OCI-LY1 (cell line): ENCODE measurements at regions not wholly inside any gene's neighbourhood (a gene's known extent, or its start where the extent isn't known, plus 50 kb on each side); places are given as distances from the start of the nearest gene placed in this dataset.

Experiments used
- H2AFZ ChIP-seq: fragments of 200-600 bp; sonication (generic), shearing (Covaris generic); 2 replicates; pipeline ENCODE4 v1.6.0; 2014; ENCODE audit warnings: antibody characterized with exemption, mild to moderate bottlenecking, low read length
- H3F3A ChIP-seq: fragments of 200-600 bp; sonication (generic), shearing (Covaris generic); 2 replicates; pipeline ENCODE4 v1.6.0; 2014; ENCODE audit warnings: mild to moderate bottlenecking, antibody characterized with exemption, low read length, moderate library complexity; ENCODE audit not compliant: insufficient read depth
- H3K27ac ChIP-seq: fragments of 200-600 bp; sonication (generic); 2 replicates; pipeline ENCODE4 v1.5.1; 2014; ENCODE audit warnings: low read length, mixed run types, mild to moderate bottlenecking, low read depth; ENCODE audit not compliant: poor library complexity, severe bottlenecking
- H3K27me3 ChIP-seq: fragments of 200-600 bp; sonication (generic); 2 replicates; pipeline ENCODE4 v1.6.0; 2014; ENCODE audit warnings: antibody characterized with exemption, mild to moderate bottlenecking, low read length, moderate library complexity; ENCODE audit not compliant: insufficient read depth
- H3K36me3 ChIP-seq: fragments of 200-600 bp; sonication (generic); 2 replicates; pipeline ENCODE4 v1.6.1; 2014; ENCODE audit warnings: mild to moderate bottlenecking, antibody characterized with exemption, low read length, moderate library complexity, mixed read lengths; ENCODE audit not compliant: insufficient read depth
- H3K4me1 ChIP-seq: fragments of 200-600 bp; sonication (generic); 2 replicates; pipeline ENCODE4 v1.5.1; 2014; ENCODE audit warnings: mild to moderate bottlenecking, low read length, moderate library complexity; ENCODE audit not compliant: insufficient read depth, severe bottlenecking
- H3K4me2 ChIP-seq: fragments of 200-600 bp; sonication (generic), shearing (Covaris generic); 2 replicates; pipeline ENCODE4 v1.6.1; 2014; ENCODE audit warnings: low read length
- H3K4me3 ChIP-seq: fragments of 200-600 bp; sonication (generic); 2 replicates; pipeline ENCODE4 v1.5.1; 2014; ENCODE audit warnings: low read length, low read depth, mild to moderate bottlenecking, mixed read lengths; ENCODE audit not compliant: poor library complexity, severe bottlenecking
- H3K79me2 ChIP-seq: fragments of 200-600 bp; shearing (Covaris generic); 2 replicates; pipeline ENCODE4 v1.6.1; 2016; ENCODE audit warnings: mixed run types, low read length, mixed read lengths; ENCODE audit not compliant: insufficient read depth
- H3K9ac ChIP-seq: fragments of 200-600 bp; sonication (generic), shearing (Covaris generic); 2 replicates; pipeline ENCODE4 v1.6.1; 2014; ENCODE audit warnings: mild to moderate bottlenecking, low read length, mixed read lengths
- H3K9me2 ChIP-seq: fragments of 200-600 bp; sonication (generic), shearing (Covaris generic); 2 replicates; pipeline ENCODE4 v1.6.1; 2014; ENCODE audit warnings: low read depth, mild to moderate bottlenecking, low read length, mixed read lengths
- H3K9me3 ChIP-seq: fragments of 200-600 bp; shearing (Covaris generic); 2 replicates; pipeline ENCODE4 v1.6.1; 2014; ENCODE audit warnings: low read length, mixed read lengths
- H4K20me1 ChIP-seq: fragments of 200-600 bp; sonication (generic), shearing (Covaris generic); 2 replicates; pipeline ENCODE4 v1.6.0; 2016; ENCODE audit warnings: mild to moderate bottlenecking, low read length; ENCODE audit not compliant: insufficient read depth
- CTCF ChIP-seq: fragments of 200-600 bp; sonication (generic), shearing (Covaris generic); IDR thresholded peaks from 2 replicates; pipeline ENCODE4 v1.5.1; 2017; ENCODE audit warnings: mild to moderate bottlenecking, antibody characterized with exemption, low read length, moderate library complexity, mixed read lengths
- EZH2 ChIP-seq: fragments of 200-600 bp; sonication (generic), shearing (Covaris generic); IDR thresholded peaks from 2 replicates; pipeline ENCODE4 v1.8.0; 2017; ENCODE audit warnings: borderline replicate concordance, mixed run types, mild to moderate bottlenecking, antibody characterized with exemption, low read length, moderate library complexity, mixed read lengths

DNA sequence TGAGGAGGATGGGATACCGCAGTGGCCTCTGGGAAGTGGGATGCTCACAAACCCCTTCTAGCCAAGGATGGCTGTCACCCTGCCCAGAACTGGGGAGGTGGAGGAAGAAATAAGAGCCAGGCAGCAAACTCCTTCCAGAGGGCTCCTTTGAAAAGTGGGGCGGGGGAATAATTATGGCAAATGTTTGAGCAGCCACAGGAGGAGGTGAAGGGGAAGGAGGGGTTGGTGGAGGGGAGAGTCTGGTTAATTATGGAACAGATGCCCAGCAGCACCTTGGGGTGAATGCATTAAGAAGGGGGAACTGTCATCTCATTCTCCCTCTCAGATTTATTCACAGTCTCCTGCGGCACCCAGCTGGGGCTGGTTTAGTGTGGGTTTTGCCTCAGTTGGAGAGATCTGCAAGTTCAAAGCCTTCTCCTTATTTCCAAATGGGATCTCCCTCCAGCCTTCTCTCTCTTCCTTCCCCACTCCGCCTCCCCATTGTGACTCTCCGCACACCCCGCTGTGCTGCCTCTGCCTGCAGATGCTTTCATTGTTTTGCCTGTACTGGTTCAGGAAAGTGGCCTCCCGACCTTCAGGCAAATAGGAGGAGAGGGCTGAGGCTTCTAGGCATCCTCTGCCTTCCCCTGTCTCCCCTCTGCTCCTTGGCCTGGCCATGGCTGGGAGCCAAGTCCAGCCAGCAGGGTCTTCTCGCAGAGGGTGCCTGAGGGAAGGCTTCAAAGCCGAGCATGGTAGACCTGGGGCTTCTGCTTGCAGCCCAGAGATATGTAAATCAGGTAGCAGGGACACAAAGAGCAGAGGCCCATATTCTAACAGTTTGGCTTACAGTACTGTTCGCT is 457.2 kb upstream of the MEX3C start:
- Histone ChIP-seq H3K4me1 (no peaks in the 10 kb centered on the region), H3K79me2 (no peaks in the 10 kb centered on the region), H3K9me3 (no peaks in the 10 kb centered on the region), H3K27me3 (no peaks in the 10 kb centered on the region), H3K4me2 (no peak overlapping the region), H2AFZ (no peak overlapping the region), H3K36me3 (no peaks in the 10 kb centered on the region), H3K9ac (no peak overlapping the region), H3F3A (no peaks in the 10 kb centered on the region), H3K9me2 (no peaks in the 10 kb centered on the region), H4K20me1 (no peaks in the 10 kb centered on the region), H3K27ac (no peak overlapping the region), H3K4me3 (no peak overlapping the region)
- TF ChIP-seq CTCF (no peak), EZH2 (no peak)

GRCh38 chr18:51655327-51655698 is 457.8 kb upstream of the MEX3C start:
- H3K36me3 ChIP-seq = no peaks in the 10 kb centered on the region
- H3K4me1 ChIP-seq = no peaks in the 10 kb centered on the region
- H3K27me3 ChIP-seq = no peaks in the 10 kb centered on the region
- H4K20me1 ChIP-seq = no peaks in the 10 kb centered on the region
- no peak overlapping the region for H3K27ac ChIP-seq
- H3F3A ChIP-seq = no peaks in the 10 kb centered on the region
- no peak overlapping the region for H3K4me2 ChIP-seq
- H3K9ac ChIP-seq = no peak overlapping the region
- no peaks in the 10 kb centered on the region for H3K79me2 ChIP-seq
- no peak overlapping the region for H3K4me3 ChIP-seq
- no peaks in the 10 kb centered on the region for H3K9me3 ChIP-seq
- TF ChIP-seq CTCF (no peak), EZH2 (no peak)
- no peak overlapping the region for H2AFZ ChIP-seq
- no peaks in the 10 kb centered on the region for H3K9me2 ChIP-seq

GRCh38 chr18:51656249-51656648 is 458.8 kb upstream of the MEX3C start:
- no peaks in the 10 kb centered on the region for H3F3A ChIP-seq
- H3K4me3 ChIP-seq = no peak overlapping the region
- H3K9me3 ChIP-seq = no peaks in the 10 kb centered on the region
- H3K27me3 ChIP-seq = no peaks in the 10 kb centered on the region
- H3K4me1 ChIP-seq = no peaks in the 10 kb centered on the region
- TF ChIP-seq CTCF = no peak
- no peak for TF ChIP-seq EZH2
- no peak overlapping the region for H2AFZ ChIP-seq
- no peaks in the 10 kb centered on the region for H3K79me2 ChIP-seq
- H3K9me2 ChIP-seq = no peaks in the 10 kb centered on the region
- H3K4me2 ChIP-seq = no peak overlapping the region
- H3K9ac ChIP-seq = no peak overlapping the region
- no peaks in the 10 kb centered on the region for H3K36me3 ChIP-seq
- no peaks in the 10 kb centered on the region for H4K20me1 ChIP-seq
- no peak overlapping the region for H3K27ac ChIP-seq
